GM19463 (cell line): ENCODE measurements at regions not wholly inside any gene's neighbourhood (a gene's known extent, or its start where the extent isn't known, plus 50 kb on each side); places are given as distances from the start of the nearest gene placed in this dataset.

Experiments used
- ATAC-seq: cut with Tn5 transposase; IDR thresholded peaks from one replicate; pipeline ENCODE4 v1.9.1; 2021; ENCODE audit warnings: mild to moderate bottlenecking, moderate library complexity; ENCODE audit not compliant: unreplicated experiment

DNA sequence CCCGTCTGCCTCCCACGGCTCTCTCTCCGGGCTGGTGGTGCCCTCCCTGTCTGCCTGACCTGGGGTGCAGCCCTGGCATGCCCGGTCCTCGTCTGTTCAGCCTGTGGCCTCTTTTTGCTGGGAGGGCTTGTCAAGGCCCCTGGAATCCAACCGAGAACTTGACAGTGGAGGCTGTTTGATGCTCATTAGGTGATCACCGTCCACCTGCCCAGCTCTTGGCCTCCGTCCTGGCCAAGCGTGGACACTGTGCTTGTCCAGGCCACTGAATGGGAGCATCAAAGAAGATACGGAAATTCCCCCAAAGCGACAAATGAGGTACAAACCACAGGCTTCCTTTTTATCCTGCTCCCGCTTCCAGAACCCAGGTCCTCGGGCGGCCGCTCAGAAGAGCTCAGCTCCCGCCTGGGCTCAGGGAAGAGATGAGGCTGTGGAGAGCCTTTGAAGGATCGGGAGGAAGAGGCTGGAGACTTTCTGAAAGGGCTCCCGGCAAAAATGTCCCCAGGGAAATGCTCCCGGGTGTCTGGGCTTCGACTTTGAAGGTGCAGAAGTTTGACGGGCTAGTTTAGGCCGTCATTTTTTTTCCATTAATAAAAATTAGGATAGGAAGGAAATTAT is 1273.9 kb downstream of the BRD1 start:
- ATAC-seq = no peak

DNA sequence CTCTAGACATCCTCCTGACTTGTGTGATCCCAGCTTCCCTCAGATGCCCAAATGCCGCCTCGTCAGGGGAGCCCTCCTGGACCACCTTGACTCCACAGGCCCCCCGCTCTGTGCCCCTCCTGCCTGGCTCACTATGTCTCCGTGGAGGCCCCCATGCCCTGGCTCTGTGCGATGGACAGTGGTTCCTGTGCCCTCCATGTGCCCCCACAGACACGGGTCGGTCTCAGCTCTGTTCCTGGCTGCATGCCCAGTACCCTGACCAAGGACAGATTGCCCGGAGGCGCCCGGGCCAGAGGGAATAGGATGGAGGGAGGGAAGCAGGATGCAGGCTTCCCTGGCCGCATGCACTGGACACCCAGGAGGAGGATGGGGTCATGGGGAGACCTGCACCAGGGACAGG is 1274.6 kb downstream of the BRD1 start:
- no peak for ATAC-seq

DNA sequence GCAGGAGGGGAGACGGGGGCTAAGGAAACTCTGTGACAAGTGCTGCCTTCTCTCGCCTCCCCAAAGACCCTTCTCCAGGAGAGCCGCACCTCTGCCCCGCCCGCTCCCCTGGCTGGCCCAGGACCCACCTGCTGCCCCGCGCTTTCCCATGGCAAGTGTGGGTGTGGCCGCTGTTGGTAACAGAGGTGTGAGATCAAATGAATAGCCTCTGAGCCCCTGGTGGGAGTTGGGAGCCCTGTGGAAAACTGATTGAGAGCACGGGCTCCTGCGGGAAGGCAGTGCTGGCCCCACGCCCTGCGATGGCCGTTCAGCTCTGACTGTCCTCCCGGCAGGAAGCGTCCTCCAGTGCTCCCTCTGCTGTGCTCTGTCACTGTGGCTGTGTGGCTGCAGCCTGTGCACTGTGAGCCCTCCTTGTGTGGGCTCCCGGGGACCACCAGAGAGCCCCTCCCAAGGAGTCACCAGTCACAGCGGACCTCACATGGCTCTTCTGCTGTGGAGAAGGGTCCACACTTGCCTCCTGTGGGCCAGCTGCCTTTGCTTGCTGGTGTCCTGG is 1275.9 kb downstream of the BRD1 start:
- ATAC-seq = no peak

DNA sequence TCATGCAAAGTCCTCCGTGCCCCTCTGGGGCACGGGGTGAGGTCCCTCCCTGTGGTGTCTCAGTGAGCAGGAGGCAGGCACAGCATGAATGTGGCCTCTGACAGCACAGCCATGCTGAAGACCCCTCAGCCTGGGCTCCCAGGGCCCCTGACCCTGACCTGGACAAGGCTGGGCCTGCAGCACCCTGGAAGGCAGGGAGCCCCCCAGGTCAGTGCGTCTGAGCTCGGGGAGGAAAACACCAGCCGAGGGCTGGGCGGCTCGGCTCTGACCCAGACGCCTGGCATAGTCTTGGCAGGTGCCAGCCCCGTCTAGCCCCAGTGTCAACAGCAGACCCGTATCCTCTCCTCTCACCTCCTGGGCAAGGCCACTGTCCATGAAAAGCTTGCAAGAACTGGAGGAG is 1276.6 kb downstream of the BRD1 start:
- ATAC-seq = no peak

DNA sequence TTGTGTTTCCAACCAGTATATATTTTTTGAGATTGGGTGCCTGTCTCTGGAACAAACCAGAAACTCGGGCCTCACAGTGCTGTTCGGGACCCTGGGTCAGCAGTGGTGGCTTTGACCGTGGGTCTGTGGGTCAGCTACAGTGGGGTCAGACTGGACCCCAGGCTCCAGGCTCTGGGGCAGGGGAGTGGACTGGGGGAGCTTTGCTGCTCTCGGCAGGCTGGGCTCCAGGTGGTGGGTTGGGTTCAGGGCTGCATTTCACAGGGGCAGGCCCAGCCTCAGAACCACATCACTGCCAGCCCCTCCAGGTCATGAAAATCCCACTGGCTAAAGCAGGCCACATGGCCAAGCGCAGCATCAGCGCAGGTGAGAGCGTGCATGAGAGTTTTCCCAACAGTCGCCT is 1279.3 kb downstream of the BRD1 start:
- no peak for ATAC-seq

DNA sequence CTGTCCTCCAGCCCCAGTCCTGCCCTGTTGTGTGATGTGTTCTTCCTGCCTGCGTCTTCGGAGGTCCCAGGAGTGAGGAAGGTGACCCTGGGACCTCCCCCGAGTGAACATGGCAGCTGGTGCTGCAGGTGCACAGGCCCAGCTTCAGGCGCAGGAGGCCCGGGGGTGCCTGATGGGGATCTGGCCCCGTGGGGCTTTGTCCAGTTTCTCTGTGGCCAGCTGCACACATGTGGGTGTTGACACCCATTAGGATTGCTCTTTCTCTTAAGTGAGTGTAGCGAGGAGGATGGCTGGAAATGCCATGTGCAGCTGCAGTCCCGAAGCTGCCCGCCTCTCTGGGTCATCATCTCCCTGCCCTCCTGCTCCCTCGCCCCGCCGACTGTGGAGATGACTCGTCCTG is 1279.7 kb downstream of the BRD1 start:
- ATAC-seq = no peak

DNA sequence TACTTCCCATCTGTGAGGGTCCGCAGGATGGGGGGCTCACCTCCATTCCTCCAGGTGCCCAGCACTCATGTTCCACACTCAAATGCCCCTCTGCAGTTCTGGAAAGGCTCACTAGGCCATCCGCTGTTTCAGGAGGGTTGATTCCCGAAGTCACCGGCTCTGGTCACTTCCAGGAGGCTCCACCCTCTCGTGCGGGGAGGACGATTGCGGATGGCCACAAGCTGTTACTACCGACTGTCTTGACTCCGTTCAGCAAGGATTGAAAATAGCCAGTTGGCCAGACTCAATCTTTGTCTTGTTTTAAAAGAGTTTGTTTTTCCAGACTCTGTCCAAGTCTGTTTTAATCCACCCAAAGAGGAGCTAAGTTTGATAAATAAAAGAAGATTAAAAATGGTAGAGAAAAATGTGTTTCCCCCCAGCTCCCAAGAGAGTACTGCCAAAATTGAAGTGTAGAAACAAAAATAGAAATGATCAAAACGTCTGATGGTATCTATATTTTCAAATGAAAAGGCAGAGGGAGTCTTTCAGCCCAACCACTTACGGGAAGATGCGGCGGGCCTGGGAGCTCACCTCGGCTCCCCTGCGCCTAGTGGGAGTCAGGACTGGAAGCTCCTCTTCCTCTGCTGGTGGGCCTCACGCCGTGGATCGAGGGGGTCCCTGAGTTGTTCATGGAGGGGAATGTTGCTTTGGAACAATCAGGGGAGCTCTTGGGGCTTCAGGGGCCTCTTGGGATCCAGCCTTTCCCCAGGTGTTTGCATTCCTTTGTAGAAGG is 1280.8 kb downstream of the BRD1 start:
- no peak for ATAC-seq

DNA sequence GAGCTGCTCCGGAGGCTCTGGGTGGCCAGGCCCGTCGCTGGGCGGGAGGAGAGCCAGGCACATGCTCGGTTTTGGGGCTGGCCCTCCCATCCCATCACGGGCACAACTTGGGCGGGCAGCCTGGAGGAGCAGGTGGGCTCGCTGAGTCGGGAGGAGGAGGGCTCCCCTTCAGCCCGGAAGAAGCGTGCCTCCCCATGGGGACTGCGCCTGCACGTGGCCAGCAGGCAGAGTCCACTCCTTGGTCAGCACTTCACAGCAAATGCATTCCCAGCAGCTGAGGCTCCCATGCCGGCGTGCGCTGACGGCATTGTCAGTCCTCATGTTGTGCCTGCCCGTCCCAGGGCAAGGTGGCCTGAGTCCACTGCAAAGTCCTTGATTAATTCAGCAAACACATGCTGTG is 1281.7 kb downstream of the BRD1 start:
- ATAC-seq = no peak

DNA sequence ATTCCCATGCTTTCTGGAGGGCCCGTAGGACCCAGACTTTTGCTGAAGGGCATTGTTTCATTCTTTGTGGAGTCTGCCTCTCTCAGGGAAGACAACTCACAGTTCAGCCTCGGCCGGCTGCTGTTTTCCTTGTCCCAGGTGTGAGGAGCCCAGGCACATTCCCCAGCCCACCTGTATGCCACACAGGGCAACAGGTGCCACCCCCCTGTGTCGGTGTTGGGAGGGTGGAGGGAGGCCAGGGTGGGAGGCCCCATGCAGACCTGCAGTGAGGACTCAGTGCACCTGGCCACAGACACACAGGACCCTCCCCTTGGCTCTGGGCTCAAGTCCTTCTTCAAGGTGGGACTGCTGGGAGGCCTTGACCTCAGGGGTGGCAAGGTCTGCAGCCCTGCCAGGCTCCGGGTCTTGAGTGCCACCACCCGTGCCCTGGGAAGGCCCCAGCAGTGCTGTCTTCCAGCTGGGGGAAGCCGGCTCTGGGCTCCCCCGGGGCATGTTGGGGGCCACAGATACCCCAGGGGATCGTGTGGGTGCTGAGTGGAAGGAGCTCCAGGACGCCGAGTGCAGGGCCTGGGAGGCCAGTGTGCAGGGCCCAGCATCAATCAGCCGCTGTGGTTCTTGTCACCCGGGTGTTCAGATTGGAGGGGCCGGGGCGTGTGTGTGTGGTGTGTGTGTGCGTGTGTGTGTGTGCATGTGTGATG is 1286.1 kb downstream of the BRD1 start:
- no peak for ATAC-seq

DNA sequence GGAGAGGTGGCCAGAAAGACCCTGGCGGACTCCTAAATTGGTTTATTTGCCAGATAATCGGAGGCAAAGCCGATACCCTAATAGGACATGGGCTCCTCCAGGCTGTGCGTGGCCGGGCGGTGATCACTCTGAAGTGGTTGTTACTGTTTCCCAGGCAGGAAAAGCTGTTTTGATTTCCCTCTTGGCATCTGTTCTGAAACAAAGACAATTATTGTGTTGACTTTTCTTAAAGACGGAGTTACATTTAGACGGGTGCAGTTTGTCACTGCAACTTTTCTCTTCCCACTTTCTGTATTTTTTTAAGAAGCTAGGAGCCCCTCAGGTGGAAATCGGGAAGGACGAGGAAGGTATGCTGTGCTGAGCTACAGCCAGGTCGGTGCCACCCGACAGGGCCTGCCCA is 1288.4 kb downstream of the BRD1 start:
- ATAC-seq = no peak

DNA sequence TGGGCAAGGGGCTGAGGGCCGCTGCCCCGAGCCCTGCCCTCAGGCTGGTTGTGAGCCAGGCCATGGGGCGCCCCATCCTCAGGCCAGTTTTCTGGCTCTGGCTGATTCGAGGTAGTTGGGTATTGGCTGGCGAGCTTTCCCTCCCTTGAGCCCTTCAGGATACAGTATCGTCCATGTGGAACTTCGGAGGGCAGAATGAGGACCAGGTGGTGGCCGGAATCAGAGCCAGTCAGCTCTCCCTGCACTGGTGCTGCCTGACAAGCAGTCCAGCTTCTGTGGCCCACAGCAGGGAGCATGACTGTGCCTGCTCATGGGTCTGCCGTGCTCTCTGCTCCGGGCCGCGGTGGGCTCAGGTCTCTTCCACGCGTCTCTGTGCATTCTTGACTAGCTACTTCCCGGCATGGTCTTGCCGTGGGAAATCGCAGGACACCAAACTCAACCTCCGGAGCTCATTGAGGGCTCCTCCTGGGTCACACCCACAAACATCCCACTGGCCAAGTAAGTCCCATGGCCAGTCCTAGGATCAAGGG is 1289.3 kb downstream of the BRD1 start:
- no peak for ATAC-seq

DNA sequence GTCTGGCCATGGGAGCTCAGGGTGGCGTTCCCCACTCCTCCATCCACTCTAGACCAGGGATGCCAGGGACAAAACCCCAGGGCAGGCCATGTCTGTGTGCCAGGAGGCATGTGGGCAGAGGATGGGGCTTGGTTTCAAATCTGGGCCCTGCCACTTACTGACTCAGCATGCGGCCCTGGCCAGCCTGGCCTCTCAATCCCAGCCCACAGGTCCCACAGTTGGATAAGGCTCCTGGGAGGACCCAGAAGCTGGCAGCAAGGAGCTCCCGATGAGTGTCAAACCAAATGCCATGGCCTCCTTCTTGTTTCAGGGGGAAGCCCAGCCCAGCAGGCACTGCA is 1290.4 kb downstream of the BRD1 start:
- no peak for ATAC-seq

DNA sequence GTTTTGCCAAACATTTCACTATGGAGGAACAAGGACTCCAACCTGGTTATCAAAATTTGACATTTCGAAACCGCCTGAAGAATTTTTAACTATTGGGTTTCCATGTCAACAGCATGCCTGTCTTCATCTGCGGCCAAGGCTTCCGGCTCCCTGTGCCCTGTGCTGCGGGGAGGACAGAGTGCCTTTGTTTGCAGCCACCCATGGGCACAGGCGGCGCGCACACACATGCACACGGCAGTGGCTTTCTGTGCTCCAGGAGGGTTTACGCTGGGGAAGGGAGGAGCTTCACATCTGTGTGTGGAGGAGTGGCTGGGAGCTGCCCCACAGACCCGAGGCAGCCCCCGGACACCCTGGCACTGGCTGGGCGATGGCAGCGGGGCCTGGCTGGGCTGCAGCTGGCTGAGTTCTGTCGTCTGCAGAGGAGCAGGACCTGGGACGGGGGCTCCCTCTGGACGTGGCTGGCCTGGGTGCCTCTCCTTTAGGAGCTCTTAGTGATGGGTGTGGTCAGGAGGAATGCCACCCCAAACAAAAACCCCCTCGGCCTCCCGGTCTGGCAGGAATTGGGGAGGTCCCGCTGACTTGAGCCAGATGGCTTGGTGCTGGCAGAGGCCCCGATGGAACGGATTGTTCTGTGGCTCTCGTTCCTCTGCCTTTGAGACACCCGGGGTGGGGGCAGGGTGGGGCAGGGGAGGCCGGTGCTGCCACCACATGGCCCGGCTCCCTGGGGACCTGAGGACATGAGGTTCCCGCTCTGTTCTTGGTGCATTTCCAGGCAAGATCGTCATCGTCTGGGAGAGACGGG is 1290.9 kb downstream of the BRD1 start:
- ATAC-seq = no peak

DNA sequence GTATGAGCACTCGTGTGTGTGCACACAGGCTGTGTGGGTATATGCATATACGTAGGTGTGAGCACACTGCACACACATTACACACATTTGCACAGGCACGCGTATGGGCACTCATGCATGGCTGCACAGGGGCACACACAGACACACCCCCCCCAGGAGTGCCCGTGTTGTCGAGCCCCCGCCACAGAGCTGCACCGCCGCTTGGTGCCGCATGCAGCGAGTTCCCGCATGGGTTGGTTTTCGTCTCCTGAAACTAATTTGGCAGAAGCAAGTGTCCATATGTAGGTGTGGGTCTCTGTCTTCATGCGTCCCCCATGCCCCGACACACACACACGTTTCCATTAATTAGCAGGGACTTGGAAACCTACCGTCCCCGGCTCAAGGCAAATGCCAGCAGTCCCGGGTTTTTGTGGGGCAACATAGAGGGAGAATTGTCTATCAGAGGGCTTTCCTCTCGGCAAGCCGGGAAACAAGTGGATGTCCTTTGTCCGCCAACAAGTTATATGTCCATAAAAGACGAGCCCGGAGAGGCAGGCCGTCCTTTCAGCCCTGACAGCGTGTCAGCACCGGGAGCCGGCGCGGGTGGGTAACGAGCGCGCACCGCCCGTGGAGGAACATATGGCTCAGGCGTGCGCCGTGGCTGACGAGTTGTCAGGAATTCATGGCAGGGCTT is 1291.7 kb downstream of the BRD1 start:
- no peak for ATAC-seq

DNA sequence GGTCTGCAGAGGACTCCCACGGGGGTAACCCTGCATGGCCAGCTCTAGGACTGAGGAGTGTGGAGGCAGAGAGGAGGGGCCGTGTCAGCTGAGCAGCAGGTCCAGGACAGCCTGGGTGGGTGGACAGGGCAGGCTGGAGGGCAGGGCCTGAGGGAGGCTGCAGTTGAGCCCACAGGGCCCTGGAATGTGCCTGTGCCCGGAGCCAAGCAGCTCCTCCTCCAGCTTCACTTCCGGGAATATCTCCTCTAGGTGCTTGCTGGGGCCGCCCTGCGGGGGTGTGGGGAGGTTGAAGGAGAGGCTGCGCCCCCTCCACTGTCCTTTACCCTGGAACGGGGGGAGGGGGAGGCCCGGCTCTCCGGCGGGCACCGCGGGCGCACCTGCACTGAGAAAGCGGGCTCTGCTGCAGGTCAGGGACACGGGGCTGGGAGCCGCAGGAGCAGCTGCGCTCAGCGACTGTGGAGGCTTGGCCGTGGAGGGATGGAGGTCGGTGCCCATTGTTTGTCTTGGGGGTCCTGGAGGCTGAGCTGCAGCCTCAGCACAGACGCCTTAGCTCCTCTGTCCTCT is 1293.2 kb downstream of the BRD1 start:
- no peak for ATAC-seq

DNA sequence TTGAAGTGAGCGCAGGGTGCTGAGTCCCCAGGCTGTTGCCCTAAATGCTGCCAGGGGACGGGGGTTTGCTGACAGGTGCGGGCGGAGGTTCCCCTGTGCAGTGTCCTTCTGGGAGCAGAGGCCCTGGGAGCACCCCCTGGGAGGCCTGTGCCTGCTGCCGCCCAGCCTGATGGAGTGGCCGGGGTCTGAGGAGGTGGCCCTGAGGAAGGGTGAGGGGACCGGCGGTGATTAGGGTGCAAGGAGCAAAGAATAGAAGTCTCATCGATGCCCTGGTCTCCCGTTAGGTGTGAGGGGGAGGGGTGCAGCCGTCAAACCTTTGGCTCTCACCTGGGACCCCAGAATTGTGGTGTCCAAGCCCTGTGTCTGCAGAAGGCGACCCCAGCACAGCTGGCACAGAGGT is 1294.7 kb downstream of the BRD1 start:
- no peak for ATAC-seq

DNA sequence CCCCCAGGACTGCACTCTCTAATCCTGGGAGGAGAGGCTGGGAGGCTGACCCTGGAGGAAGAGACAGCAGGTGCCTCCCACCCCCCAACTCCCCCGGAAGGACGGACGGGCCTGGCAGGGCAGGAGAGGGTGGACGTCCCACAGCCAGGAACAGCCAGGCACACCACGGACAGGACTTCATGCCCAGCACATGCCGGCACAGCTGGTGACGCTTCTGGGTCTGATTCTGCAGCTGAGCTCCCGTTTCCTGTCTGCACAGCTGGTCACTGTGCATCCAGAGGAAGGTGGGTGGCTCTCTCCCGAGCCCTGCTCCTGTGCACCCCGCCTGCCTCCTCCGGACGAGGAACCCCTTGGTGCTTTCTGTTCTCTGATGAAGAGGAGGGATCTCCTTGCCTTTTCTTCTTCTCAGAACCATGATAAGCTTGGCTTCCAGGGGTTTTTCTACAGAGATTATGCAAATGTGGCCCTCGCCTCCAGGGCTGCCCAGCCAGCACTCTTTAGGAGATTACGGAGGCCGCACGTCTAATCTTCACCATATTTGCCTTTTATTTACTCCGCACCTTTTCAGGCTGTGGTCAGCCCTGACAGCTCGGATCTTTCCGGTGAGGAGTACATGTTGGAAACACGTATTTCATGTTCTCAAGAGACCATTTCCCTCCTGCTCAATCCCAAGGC is 1295.8 kb downstream of the BRD1 start:
- no peak for ATAC-seq

DNA sequence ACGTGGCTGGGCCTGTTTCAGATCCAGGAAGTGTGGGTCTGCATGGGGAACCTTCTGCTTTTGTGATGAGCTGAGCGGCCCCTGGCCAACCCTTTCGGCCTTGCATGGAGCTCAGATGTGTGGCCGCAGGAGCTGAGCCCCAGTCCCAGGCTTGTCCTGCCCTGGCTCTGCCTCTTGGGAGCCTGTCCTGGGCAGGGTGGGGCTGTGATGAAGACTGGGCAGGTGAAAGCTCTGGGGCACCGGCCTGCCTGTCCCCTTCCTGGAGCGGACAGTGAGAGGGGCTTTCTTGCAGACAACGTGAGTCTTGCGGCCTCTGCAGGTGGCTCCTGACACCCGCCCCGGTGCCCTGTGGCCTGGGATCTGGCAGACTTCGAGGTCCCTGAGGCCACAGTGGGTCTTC is 1296.6 kb downstream of the BRD1 start:
- no peak for ATAC-seq

DNA sequence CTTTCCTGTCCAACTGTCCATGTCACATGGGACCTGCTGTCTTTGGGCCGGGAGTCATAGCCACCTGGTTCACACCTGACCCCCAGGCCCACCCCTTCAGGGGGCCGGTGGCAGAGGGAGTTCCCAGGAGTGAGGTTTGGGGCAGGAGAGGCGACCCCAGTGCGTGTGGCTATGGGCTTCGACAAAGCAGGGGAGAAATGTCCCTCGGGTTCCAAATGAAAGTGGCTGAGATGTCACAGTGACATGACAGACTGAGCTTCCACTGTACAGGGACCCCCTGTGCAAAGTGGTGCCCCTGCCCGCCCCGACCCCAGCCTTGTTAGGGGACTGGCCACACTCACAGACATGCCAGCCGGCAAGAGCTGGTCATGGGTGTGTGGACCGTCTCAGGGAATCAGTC is 1297.0 kb downstream of the BRD1 start:
- no peak for ATAC-seq
